ENCODE measurements at regions not wholly inside any gene's neighbourhood (a gene's known extent, or its start where the extent isn't known, plus 50 kb on each side); places are given as distances from the start of the nearest gene placed in this dataset.

DNA sequence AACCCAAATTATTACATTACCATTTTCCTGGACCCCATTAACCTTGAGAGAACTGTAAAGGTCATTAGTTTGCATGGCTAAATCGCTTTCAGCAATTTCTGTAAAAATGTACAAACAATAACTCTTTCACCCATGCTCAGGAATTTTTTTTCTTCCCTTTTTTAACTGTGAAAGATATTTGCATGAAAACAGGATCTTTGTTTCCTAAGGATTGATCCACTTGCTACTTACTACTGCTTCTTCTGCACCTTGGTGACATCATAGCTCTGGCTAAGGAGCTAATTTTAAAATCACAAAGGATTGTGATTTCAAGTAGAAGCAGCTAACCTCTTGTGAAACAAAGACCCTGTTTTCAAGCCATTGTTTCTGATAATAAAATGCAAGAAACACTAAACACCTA, 274.6 kb upstream of the ESRRG start:
- DNase-seq (ENCODE audit: low spot score) = no peak

DNA sequence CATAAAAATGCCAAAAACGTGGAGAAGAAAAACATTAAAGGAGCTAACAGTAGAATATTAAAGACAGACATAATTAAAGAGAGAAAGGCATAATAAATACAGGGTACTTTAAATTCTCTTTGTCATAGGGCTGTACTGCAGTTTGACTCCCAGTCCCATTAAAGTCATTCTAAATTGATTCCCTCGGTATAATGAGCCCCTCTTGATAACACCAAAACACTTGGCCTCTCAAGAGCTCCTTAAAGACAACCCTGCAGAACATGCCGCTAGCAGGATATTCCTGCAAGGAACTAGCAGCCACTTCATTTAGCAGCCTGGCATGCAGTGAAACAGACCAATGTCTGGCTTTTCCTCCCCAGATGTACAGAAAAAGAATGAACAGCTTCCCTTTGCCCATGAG, 273.8 kb upstream of the ESRRG start:
- DNase-seq (ENCODE audit: low spot score) = no peak

DNA sequence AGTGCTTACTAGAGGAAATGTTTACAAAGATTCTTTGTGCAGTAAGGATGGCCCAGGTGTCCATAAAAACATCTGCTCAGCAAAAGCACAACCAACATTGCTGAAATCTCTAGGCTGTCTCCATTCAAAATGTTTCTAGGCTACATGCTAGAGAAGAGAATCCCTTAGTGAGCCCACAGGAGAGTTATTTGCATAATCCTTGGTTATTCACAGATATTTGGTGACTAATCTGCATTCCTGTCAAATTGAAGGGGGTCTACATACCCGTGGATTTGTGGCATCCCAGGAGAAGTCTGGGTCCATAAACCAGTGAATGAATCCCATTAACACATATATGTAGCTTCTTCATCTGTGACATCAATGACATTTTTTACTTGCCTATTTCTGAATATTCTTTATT, 261.3 kb upstream of the ESRRG start:
- no peak for DNase-seq (ENCODE audit: low spot score)

DNA sequence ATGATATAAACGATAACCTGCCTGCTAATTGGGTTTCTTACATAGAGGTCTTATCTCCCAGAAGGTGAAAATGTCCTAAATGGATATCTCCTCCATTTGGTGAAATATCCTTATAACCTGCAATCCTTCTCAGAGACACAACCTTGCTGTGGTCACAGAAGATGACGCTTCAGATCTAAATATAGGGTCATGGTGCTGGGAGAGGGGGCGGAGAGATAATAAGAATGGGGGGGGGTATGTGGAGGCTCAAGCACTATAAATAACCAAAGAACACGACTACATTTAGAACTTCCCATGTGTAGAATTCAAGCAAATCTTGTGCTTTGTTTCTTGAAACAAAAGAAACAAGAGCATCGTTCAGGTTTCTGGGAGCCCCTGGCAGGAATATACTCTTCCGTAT, 260.6 kb upstream of the ESRRG start:
- no peak for DNase-seq (ENCODE audit: low spot score)

DNA sequence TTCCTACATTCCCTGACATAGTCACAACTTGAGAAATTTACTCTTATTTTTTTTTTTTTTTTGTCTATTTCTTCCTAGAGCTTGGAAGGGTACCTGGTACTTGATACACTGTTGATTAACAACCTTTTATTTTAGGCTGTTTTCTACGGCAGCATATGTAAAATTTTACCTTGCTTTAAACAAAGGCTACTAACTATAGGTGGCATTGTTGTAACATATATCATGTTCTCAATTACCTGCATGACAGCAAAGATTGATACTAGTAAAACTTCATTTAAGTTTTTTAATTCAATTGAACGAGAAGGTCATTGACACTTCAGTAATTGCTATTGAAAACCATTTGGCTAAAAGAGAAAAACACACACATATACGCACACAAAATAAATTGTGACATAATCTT, 238.3 kb upstream of the ESRRG start:
- DNase-seq (ENCODE audit: low spot score) = no peak

DNA sequence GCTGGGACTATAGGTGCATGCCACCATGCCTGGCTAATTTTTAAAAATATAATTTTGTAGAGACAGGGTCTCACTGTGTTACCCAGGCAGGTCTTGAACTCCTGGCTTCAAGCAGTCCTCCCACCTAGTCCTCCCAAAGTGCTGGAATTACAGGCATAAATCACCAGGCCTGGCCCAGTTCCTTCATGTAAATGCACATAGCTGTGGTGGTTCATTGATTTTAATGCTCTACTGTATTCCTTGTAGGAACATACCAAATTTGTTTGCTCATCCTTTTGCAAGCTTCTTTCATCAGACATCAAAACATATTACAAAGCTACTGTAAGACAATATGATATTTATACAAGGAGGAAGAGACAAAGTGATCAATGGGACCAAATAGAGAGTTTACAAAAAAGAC, 237.5 kb upstream of the ESRRG start:
- no peak for DNase-seq (ENCODE audit: low spot score)

DNA sequence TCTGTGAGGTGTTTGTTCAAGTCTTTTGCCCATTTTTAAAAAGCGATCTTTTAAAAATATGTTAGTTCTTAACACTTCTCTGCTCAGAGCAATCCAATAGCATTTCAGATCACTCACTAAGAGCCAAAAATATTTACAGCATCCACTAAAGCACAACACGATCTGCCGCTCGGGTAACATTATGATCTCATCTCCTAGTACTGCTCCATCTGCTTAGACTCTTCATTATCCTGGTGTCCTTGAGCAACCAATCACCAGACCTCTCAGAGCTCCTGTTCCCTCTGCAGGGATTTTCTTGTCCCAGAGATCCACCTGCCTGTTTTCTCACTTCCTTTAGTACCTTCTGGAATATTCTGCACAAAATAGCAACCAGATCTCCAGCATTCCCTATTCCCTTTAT, 235.3 kb upstream of the ESRRG start:
- DNase-seq (ENCODE audit: low spot score) = no peak

DNA sequence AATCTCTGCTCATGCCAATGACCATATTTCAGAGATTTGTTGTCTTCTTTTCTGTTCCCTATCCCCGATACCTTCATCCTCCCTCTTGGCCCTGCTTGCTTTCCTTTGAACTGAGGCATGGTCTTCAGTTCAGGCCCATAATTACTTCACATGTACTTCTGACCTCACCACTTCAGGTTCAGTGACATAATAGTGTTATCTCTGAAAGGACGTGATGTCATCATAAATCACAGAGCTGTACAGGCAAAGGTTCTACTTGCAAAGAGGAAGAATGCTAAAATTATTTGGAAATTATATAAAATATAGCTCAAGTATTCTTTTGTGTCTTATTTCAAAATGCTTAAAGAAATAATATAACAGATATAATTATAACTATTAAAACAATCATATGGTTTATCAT, 230.3 kb upstream of the ESRRG start:
- DNase-seq (ENCODE audit: low spot score) = no peak

DNA sequence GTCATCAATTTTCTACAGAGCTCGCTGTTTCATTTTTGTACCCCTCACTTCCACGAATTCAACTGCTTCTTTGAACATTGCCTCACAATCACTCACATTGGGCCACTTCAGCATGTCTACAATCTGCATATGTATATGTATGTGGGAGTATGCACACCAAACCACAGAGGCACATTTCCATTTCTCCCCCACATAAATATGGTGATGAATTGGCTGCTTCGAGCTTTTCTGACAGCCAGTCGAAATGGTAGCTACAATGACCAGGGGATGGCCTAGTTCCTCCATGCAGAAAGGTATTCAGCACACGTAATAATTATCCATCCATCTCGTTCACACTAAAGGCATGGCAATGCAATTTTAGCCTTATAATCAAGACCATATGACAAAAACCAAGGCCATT, 229.6 kb upstream of the ESRRG start:
- DNase-seq (ENCODE audit: low spot score) = no peak

DNA sequence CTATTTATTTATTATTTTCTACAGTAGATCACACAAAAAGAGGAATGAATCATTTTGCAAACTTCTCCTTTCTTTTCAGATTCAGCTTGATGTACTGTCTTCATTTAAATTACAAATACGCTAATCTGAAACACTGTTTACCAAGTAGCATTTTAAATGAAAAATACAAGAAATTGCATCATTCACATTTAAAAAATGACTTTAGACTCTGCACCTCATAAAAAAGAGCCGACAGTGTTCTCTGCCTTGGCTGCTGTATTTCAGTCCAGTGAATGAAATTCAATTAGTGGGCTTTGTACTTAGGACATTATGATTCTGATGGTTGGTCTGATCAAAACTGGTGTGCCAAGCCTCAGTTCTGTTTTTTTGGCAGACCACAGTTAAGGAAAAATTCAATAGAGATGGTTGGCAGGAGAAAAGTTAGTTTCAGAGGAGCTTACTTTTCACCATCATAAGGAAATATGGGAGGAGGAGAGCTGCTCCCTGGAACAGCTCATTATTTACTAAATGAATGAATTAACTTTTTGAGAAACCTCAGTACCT, 222.4 kb upstream of the ESRRG start:
- peak; percentile 46 for DNase-seq (ENCODE audit: low spot score)

DNA sequence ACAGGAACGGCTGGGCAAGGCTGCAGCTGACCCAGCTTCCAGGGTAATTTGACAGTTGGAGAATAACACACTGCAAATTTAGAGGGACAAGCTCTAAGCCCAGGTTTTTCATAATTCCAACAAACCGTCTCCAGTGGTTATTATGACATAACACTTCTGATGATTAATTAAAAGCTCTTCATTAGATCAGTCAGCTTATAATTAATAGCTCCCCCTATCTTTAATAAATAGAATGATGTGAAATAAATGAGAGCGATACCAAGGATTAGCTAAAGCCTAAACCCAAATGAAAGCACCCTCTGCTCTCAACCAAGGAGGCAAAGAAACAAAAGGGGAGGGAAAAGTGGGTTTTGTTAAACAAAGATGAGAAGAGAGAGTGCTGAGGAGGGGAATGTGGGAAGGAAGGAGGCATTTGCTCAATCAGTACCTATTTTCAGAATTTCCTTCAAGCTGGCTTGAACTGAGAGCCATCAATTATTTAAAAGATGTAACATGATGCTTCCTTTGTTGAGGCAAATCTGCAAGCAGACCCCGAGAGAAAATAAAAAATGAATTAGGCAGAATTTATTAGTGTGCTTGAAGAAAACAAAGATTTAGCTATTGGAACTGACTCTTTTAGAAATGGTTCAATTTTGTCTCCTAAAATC, 221.8 kb upstream of the ESRRG start:
- no peak for DNase-seq (ENCODE audit: low spot score)

DNA sequence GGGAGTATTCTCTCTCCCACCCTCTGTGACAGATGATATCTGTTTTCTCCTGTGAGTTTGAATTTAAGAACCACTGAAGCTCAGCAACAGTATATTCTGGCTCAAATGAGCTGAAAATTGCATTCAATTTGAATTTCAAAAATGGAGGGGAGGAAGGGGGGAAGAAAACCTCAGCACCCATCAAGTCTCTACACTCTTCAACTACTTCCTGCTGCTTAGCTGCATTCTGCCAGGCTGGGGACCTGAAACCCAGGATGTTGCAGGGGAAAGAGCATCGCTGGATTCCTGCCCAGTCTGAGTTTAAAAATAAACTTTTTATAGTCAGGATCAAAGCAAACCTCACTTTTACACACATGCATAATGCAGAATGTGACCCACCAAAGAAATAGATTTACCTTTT, 214.3 kb upstream of the ESRRG start:
- no peak for DNase-seq (ENCODE audit: low spot score)

DNA sequence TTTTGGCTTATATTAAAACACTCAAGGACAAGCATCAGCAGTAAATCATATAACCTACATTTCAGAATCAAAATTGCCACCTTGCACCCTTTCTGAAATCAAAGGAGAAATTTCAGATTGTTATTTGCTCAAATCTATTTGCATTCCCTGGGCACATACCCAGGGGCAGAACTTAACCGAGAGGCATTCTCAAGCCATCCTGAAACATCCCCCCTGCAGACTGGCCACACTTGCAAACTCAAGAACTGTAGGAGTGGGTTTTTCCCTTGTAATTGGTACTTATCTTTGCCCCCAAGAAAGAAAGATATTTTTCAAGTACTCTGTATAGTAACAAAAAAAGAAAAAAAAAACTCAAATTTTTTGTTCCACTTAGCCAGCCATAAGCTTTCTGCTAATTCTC, 213.6 kb upstream of the ESRRG start:
- no peak for DNase-seq (ENCODE audit: low spot score)

DNA sequence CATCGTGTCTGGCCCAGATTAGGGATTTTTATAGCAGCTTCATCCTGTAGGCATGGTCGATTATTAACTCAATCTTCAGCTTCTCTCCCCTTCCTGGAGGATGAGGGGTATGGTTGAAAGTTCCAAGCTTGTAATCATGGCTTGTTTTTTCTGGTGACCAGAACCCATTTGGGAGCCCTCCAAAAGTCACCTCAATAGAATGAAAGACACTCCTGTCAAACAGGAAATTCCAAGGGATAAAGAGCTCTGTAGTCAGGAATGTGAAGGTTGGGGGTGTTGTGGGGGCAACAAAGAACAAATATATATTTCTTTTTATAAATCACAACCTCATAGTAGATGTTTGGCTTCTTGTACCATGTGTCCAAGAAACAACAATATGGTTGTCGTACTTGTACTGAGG, 212.7 kb upstream of the ESRRG start:
- no peak for DNase-seq (ENCODE audit: low spot score)

DNA sequence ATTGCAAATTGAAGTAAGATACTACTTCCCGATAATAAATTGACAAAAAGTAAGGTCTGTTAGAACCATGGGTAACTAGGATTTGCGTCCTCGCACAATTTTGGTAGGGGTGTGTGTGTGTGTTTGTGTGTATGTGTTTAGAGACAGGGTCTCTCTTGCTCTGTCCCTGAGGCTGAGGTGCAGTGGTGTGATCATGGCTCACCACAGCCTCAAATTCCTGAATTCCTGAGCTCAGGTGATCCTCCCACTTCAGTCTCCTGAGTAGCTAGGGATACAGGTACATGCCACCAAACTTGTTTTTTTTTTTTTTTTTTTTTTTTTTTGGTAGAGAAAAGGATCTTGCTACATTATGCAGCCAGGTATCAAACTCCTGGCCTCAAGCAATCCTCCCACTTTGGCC, 209.2 kb upstream of the ESRRG start:
- no peak for DNase-seq (ENCODE audit: low spot score)

DNA sequence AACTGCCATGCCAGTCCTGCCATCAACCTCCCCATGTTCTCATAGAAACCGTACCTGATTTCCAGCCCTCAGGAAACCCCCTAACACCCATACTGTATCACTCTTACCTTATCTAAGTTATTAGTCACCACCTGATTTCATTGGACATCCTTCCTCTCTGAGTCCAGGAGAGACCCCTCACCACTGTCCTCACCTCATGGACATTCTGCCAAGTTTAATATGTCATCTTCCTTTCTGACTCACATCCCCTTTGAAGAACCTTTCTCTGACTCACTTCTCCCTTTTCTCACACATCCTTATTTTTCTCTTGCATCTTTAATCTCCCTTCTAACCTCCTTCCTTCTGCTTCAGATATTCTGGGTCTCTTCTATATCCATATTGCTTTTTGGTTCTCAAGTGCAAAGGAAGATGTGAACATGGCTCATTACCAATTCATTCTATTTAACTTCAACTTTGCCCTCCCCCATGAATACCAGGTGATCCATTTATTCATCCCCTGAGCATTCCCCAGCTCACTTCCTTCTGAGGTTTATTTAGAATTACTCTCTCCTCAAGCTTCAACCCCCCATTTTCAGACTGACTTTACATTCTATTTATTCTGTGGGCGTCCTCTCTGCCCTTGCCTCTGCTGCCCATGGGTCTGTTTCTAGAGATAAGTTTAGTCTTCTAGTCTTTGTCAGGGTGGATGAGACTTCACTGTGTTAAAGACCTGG, 206.8 kb upstream of the ESRRG start:
- no peak for DNase-seq (ENCODE audit: low spot score)

DNA sequence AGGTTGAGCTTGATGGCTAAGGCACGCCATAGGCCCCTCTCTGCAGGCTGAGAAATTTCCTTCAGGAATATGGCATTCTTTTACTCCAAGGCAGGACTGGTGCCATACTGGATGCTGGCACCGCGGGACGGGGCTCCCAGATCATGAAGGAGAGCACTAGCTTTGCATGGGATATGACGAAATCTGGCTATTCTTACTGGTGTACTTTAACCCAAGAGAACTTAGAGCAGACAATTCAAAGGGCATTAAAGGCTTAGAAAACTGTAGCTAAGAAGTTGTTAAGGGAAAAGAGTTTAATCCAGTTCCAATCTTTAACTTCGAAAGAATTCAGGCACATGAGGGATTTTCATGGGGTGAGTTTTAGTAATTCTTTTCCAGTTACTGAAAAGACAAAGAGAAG, 204.4 kb upstream of the ESRRG start:
- no peak for DNase-seq (ENCODE audit: low spot score)

DNA sequence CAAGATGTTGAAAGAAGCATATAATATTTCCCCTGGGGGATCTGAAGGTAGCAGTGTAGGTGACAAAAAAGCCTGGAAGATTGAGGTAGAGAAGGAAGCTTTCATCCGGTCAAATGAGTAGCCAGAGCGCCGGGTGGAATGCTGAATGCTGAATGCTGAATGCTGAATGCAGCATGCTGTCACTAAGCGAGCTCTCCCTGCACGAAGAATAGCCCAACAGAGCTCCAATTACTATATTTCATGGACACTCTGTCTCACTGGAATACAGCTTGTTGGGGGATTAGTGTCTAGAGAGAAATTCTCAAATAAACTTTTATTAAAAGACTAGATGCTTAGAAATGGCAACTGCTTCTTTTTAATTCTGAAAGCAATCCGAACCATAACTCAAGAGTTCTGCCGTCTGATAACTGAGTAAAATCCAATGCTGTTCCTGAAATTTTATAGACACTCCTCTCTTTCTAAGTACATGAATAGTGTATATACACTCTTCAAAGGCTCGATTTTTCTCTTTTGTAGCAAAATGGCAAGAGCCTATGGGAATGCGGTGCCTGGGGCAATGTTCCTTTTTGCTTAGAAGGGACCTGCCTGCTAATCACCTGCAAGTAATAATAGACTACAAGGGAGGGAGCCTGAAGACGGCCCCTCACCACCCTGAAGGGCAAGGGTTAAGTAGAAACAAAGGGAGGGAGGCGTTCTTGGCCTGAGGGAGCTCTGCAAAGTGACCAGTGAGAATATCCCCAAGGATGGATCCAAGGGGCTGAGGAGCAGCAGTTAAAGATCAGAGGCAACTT, 203.7 kb upstream of the ESRRG start:
- DNase-seq (ENCODE audit: low spot score) = peak; percentile 35

DNA sequence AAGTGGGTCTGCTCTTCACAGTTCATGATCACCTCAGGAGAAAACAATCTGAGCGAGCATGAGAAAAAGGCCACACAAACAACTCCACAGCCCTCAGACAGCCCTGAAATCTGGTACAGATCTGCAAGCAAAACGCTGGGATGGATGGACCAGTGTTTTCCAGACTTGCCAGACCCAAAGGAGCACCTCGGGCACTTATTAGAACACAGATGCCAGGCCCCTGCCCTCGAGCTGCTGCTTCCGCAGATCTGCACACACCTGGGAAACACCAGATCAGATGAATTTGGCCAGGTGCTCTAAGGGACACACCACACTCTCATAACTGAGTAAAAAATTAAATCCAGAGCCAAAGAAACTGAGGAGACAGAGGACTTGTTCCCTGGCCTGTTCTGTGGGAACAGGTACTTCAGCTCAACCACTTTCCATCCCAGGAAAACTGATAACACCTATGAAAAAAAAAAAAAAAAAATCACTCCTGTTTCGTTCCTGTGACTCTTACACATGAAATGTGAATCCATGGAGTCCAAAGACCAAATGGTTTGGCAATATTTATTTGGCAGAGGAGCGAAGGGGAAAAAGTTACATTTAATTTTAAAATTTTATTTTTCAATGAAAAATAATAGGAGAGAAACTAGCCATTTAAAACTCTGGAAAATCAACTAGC, 202.9 kb upstream of the ESRRG start:
- no peak for DNase-seq (ENCODE audit: low spot score)

DNA sequence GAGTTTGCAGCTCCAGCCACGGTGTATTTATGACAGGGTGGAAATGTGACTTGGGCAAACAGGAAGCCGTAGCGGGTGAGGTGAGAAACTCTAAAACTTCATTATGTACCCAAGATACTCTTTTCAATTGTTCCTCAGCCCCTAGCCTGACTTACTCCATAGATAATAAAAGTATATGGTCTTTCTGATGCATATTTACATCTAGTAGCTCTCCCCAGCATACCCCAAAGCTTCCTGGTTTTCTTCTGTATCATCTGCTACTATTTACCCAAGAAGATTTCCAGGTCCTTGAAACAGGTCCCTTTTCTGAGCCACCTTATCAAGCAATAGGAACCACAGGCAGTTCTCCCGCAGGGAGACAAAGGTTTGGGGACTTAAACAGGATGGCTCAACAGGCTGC, 201.5 kb upstream of the ESRRG start:
- DNase-seq (ENCODE audit: low spot score) = no peak

DNA sequence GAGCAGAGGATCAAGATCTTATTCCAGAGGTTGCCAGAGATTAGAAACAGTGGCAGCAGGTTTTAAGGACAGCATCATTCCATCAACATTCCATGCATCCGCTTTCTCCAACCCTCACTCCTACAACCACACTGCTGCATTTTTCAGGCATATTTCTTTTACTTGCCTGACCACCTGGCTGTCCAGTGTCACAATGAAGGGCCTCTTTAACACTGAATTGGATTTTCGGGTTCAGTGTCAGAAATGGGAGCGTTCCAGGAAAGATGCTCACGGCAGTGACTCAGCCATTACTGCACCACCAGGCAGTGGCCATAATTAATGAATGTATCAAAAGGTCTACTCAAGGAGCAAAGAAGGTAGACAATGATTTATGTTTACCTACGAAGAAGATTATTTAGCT, 200.4 kb upstream of the ESRRG start:
- DNase-seq (ENCODE audit: low spot score) = no peak

DNA sequence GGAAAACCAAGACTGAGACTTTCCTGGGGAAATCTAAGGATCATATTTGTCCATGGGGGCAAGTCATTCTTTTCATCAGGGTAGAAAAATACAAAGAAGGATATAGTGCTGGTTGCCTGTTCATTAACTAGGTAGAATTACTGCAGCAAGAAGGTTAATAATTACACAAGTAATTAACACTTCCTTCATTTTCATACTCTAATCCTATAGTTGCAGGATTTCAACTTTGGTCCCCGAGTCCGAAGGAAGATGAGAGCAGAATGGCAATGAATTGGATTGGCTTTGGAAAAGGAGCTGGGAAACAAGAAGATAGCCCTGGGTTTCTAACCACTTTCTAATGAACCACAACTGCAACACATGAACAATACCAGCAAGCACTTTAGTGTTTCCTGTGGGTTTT, 199.2 kb upstream of the ESRRG start:
- no peak for DNase-seq (ENCODE audit: low spot score)

DNA sequence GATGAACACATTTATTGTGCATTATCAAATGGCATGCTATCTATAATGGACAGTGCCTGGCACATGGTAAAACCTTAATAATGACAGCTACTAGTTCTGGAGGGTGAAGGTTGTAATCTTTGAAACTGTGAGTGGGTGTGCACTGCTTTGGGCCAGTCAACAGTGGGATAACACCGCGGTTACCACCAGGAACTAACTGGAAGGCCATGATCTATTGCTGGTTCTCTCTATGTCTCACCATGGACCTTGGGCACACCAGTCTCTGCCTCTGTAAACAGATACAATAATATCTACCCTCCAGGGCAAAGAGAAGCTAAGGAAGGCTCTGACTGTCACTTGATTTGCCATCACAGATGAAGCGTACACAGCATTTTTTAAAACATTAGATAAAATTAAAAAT, 198.6 kb upstream of the ESRRG start:
- no peak for DNase-seq (ENCODE audit: low spot score)
